Cardiac fibroblast (primary cell): ENCODE measurements at regions not wholly inside any gene's neighbourhood (a gene's known extent, or its start where the extent isn't known, plus 50 kb on each side); places are given as distances from the start of the nearest gene placed in this dataset.
A peak's percentile ranks its signal among the peaks of the same experiment; 100 is the strongest.

Experiments used
- DNase-seq, 2 donors: peaks; one replicate each; pipeline versions ENCODE4 v3.0.0 to v3.0.0-alpha.2; 2010; ENCODE audit warnings: low read depth in 2 of 2
- H3K4me3 ChIP-seq, 2 donors: replicated peaks in 1 of 2; 1 replicate in 1 of 2; 2 replicates in 1 of 2; pipeline ENCODE4 v1.5.1; 2011; ENCODE audit warnings: low read depth in 2 of 2, low read length in 2 of 2, mild to moderate bottlenecking in 2 of 2, moderate library complexity in 1 of 2
- CTCF ChIP-seq: IDR thresholded peaks from one replicate; pipeline ENCODE4 v1.5.1; 2011; ENCODE audit warnings: low read depth, mild to moderate bottlenecking, low read length, inconsistent platforms

- TF ChIP-seq CTCF = no peak
- DNase-seq = no peak
Measured at GRCh38 chr9:118336250-118336942, 632.2 kb downstream of the TLR4 start.

DNA sequence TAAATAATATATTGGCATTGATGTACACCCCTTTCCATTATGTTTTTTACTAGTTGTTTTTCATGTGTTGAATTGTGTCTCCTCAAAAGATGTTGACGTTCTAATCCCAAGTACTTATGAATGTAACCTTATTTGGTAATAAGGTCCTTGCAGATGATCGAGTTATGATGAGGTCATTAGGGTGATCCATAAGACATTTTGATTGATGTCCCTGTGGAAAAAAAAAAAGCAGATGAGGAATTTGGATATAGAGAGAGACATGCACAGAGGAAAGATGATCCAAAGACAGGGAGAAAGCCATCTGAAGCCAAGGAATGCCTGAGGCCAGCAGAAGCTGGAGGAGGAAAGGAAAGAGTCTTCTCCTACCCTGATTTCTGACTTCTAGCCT is 632.7 kb downstream of the TLR4 start:
- no peak for TF ChIP-seq CTCF
- no peak for DNase-seq
- no peak overlapping the region for H3K4me3 ChIP-seq

More at GRCh38 chr9:118336250-118336942, 632.2 kb downstream of the TLR4 start:
- H3K4me3 ChIP-seq = no peak overlapping the region

GRCh38 chr9:118360036-118360435 is 655.8 kb downstream of the TLR4 start:
- H3K4me3 ChIP-seq = no peak overlapping the region
- no peak for DNase-seq
- TF ChIP-seq CTCF = no peak

- peak in 1 of 2 donors; percentile 4 for DNase-seq
- TF ChIP-seq CTCF = no peak
- no peak overlapping the region for H3K4me3 ChIP-seq
Measured at GRCh38 chr9:118362123-118362522, 657.9 kb downstream of the TLR4 start.

GRCh38 chr9:118362596-118362995 is 658.4 kb downstream of the TLR4 start:
- no peak overlapping the region for H3K4me3 ChIP-seq
- TF ChIP-seq CTCF = no peak
- DNase-seq = no peak

DNA sequence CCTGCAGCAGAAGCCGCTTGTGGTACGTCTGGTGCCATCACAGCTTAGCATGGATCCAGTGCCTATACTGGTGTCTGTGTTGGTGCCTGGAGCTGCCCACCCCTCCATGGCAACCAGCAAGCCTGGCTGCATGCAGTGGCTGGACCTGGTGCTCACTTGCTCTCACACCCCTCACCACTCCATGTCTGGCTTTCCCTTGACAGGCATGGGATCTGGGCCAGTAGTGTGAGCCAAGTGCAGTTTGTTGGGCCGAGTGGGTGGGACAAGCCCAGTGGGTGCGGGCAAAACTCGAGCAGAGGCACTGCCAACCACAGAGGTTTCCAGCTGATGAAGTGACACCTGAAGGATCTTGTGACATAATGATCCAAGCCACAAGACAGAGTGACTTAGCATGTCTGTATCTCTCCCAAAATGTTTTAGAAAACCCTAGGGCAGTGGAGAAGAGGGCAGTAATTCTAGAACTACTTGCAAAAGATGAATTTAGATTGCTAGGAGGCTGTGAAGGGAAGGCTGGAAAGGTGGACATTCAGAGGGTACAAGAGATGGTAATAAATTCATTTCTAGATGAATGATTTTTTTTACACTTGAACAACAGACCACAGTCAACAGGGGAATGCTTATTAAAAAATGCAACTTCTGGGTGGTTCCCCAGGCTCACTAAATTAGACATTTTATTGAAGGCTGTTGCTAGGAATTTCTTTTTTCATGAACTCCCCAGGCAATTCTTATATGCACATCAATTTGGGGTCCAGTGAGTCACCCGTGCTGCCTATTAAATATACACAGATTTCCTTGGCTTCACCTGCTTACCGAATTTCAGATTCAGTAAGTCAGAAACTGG is 660.3 kb downstream of the TLR4 start:
- TF ChIP-seq CTCF = no peak
- DNase-seq = no peak
- no peak overlapping the region for H3K4me3 ChIP-seq
